ENCODE measurements at regions not wholly inside any gene's neighbourhood (a gene's known extent, or its start where the extent isn't known, plus 50 kb on each side); places are given as distances from the start of the nearest gene placed in this dataset.

DNA sequence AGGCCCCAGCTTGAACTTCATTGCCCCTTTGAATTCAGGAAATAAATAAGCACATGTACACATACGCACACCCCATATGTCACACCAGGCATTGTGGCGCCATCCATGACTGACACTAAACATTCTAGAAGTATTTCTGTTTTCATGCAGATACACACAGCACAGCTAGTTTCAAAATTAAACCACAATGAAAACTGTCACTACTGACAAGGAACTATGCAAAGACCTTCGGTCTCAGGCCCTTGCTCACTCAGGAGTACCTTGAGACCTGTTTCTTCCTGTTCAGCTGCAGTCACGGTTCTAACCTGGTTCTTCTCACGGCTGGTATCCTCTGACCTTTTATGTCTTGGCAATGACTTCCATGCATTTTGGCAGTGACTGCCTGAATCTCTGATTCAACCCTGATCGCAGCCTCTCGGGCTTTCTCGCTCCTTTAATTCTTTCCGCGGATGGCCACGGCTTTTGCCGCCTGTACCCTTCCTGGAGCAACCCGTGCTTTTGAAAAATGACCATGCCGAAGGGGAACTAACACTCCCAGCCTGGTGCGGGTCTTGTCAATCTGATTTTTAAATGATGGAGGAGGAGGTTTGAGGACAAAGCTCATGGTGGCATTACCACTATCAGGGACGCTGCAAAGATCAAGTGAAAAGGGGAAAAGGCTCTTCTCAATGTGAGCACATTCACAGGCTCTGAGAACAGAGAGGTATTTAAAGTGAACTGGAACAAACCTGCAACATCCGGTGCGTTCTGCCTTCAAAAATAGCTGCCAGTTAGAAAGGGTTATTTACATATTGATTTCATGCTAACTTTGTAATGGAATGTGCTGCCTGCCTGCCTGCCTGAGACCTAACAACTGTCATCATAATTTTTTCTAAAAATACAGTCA lies 384.6 kb downstream of the RRAGC start:
- H3K4me3 ChIP-seq (ENCODE audit: low read depth, low read length), result no peak overlapping the region
- no peak overlapping the region for H3K27ac ChIP-seq (ENCODE audit: low read depth, low read length)
- no peaks in the 10 kb centered on the region for H3K79me2 ChIP-seq (ENCODE audit: control insufficient read depth, insufficient read depth, low read length, unreplicated experiment)
- no peak overlapping the region for H2AFZ ChIP-seq (ENCODE audit: low read length, unreplicated experiment)
- no peaks in the 10 kb centered on the region for H3K36me3 ChIP-seq (ENCODE audit: insufficient read depth, low read length)
- H3K4me1 ChIP-seq (ENCODE audit: control insufficient read depth, insufficient read depth, low read length, unreplicated experiment), result no peaks in the 10 kb centered on the region
- H3K27me3 ChIP-seq (ENCODE audit: insufficient read depth, low read length), result peaks cover 32% of the 10 kb centered on the region

DNA sequence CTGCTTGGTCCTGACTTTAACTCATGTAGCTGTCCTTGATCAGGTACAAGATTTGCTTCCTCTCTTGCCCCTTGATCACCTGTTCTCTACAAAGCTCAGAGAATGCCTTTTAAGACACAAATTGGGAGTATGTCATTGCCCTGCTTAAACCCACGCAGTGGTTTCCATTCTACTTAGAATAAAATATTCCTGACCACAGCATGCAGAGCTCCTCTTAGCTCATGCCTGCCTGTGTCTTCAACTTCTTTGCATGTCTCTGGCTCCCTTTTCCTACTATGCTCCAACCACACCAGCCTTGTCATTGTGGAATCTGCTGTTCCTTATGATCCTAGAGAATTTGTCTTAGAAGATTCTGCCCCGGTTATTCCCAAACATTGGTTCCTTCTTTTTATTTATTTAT lies 393.1 kb downstream of the RRAGC start:
- no peaks in the 10 kb centered on the region for H3K79me2 ChIP-seq (ENCODE audit: control insufficient read depth, insufficient read depth, low read length, unreplicated experiment)
- H2AFZ ChIP-seq (ENCODE audit: low read length, unreplicated experiment), result no peak overlapping the region
- H3K4me1 ChIP-seq (ENCODE audit: control insufficient read depth, insufficient read depth, low read length, unreplicated experiment), result no peaks in the 10 kb centered on the region
- no peaks in the 10 kb centered on the region for H3K36me3 ChIP-seq (ENCODE audit: insufficient read depth, low read length)
- no peak overlapping the region for H3K27ac ChIP-seq (ENCODE audit: low read depth, low read length)
- no peak overlapping the region for H3K4me3 ChIP-seq (ENCODE audit: low read depth, low read length)
- no peaks in the 10 kb centered on the region for H3K27me3 ChIP-seq (ENCODE audit: insufficient read depth, low read length)

DNA sequence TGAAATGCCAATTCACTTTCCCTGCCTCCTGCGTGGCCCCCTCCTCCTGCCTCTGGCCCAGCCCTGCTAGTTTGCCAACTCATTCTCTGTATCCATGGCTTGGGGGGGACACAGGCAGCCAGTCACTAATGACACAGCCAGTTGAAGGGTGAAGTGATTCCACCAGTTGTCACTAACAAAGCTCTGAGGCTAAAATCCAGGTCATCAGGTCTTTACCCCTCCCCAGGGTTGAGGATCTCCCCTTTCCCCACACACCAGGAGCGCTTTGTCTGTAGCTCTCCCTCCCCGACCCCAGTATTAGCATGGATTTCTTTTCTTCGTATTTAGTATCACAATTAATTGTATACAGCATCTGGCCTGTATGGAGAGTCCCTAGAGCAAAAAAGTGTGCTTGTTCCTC lies 394.1 kb downstream of the RRAGC start:
- Histone ChIP-seq H3K36me3 (ENCODE audit: insufficient read depth, low read length) (no peaks in the 10 kb centered on the region), H3K4me3 (ENCODE audit: low read depth, low read length) (no peak overlapping the region), H3K79me2 (ENCODE audit: control insufficient read depth, insufficient read depth, low read length, unreplicated experiment) (no peaks in the 10 kb centered on the region), H3K4me1 (ENCODE audit: control insufficient read depth, insufficient read depth, low read length, unreplicated experiment) (no peaks in the 10 kb centered on the region), H2AFZ (ENCODE audit: low read length, unreplicated experiment) (no peak overlapping the region), H3K27ac (ENCODE audit: low read depth, low read length) (no peak overlapping the region), H3K27me3 (ENCODE audit: insufficient read depth, low read length) (no peaks in the 10 kb centered on the region)

DNA sequence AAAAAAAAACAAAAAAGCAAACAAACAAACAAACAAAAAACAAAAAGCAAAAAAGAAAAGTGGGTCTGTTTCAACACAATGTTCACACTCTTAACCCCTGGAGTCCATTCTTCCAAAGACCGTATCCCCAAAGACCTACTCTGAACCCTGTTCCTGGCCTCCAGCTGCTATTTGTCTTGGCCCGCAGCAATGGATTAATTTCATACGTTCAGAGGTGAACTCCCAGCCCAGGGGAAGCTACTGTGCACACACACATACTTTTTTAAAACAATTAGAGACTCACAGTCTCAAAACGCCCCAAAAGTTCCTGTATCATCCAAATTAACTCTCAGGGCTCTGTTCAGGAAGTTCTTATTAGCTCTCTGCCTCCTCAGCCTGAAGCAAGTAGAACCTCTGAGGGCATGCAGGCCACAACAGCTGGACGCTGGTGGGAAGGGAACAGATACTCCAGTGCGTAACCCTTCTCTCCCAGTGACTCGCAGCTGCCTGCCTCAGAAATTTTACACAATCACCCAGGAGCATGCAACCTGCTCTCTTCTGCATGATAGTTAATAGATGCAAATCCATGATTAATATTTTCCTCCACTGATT lies 395.4 kb downstream of the RRAGC start:
- no peak overlapping the region for H3K4me3 ChIP-seq (ENCODE audit: low read depth, low read length)
- H3K79me2 ChIP-seq (ENCODE audit: control insufficient read depth, insufficient read depth, low read length, unreplicated experiment), result no peaks in the 10 kb centered on the region
- no peak overlapping the region for H2AFZ ChIP-seq (ENCODE audit: low read length, unreplicated experiment)
- no peaks in the 10 kb centered on the region for H3K36me3 ChIP-seq (ENCODE audit: insufficient read depth, low read length)
- H3K27me3 ChIP-seq (ENCODE audit: insufficient read depth, low read length), result no peaks in the 10 kb centered on the region
- no peaks in the 10 kb centered on the region for H3K4me1 ChIP-seq (ENCODE audit: control insufficient read depth, insufficient read depth, low read length, unreplicated experiment)
- no peak overlapping the region for H3K27ac ChIP-seq (ENCODE audit: low read depth, low read length)

DNA sequence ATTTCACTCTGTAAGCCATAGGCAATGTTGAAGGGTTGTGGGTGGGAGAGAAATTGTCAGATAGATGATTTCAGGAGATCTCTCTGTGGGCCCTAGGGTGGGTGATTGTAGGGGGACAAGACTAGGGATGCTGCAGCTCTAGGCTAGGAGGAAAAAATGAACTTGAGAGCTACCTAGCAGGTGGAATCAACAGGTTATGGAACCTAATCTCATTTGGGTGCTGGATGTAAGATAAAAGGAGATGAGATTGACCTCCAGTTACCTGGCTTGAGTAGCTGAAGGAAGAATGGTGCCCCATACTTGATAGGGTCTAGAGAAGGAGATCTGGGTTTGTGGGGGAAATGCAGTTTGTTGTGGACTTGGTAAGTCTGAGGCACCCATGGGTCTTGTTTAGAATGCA lies 396.5 kb downstream of the RRAGC start:
- Histone ChIP-seq H3K27ac (ENCODE audit: low read depth, low read length) (no peak overlapping the region), H3K36me3 (ENCODE audit: insufficient read depth, low read length) (no peaks in the 10 kb centered on the region), H3K4me3 (ENCODE audit: low read depth, low read length) (no peak overlapping the region), H3K79me2 (ENCODE audit: control insufficient read depth, insufficient read depth, low read length, unreplicated experiment) (no peaks in the 10 kb centered on the region), H2AFZ (ENCODE audit: low read length, unreplicated experiment) (no peak overlapping the region), H3K27me3 (ENCODE audit: insufficient read depth, low read length) (no peaks in the 10 kb centered on the region), H3K4me1 (ENCODE audit: control insufficient read depth, insufficient read depth, low read length, unreplicated experiment) (no peaks in the 10 kb centered on the region)

DNA sequence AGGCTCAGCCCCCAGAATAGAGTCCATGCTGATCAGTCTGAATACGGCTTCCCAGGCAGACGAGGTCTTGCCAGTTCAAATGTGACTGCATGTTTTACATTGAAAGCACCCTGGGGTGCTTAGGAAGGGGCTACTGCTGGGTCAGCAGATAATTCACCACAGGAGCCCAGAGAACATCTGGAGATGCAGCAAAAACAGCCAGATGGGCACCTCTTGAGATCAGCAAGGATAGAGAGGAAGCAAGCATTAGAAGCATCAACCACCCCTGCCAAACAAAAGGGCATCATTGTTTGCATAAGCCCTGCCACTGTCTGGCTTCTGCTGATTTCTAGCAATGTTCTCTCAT lies 403.1 kb downstream of the RRAGC start:
- H3K27ac ChIP-seq (ENCODE audit: low read depth, low read length), result no peak overlapping the region
- H2AFZ ChIP-seq (ENCODE audit: low read length, unreplicated experiment), result no peak overlapping the region
- no peaks in the 10 kb centered on the region for H3K4me1 ChIP-seq (ENCODE audit: control insufficient read depth, insufficient read depth, low read length, unreplicated experiment)
- no peaks in the 10 kb centered on the region for H3K79me2 ChIP-seq (ENCODE audit: control insufficient read depth, insufficient read depth, low read length, unreplicated experiment)
- H3K27me3 ChIP-seq (ENCODE audit: insufficient read depth, low read length), result no peaks in the 10 kb centered on the region
- no peak overlapping the region for H3K4me3 ChIP-seq (ENCODE audit: low read depth, low read length)
- no peaks in the 10 kb centered on the region for H3K36me3 ChIP-seq (ENCODE audit: insufficient read depth, low read length)

DNA sequence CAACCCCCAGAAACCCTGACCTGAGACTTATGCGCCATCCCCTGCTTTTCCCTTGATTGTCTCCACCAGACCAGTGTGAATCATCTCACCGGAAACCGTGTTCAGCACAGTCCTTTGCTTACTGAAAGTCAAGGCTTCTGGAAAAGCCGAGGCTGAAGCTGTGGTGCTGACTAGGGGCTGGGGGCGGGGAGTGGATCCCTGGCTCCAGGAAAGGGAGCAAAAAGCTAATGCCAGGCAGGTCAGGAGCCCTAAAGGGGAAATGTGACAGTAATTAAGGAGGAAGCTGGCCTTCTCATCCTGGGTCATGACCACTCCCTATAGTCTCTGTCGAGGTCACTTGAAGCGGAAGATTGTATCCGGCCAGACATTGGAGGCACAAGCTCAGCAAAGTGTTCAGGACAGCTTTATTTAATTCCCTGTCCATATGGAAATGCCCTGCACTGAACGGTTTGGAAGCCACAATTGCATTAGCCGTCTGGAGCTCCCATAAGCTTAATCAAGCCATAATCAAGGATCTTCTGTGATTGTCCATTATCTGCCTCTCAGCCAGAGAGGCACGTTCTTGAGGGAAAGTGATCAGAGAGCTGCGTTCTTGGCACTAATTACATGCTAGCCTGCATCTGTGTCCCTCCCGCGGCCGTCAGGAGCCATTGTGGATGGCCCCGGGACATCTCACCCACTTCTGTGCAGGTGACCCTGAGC lies 403.6 kb downstream of the RRAGC start:
- no peak overlapping the region for H2AFZ ChIP-seq (ENCODE audit: low read length, unreplicated experiment)
- H3K79me2 ChIP-seq (ENCODE audit: control insufficient read depth, insufficient read depth, low read length, unreplicated experiment), result no peaks in the 10 kb centered on the region
- H3K36me3 ChIP-seq (ENCODE audit: insufficient read depth, low read length), result no peaks in the 10 kb centered on the region
- no peak overlapping the region for H3K4me3 ChIP-seq (ENCODE audit: low read depth, low read length)
- no peaks in the 10 kb centered on the region for H3K27me3 ChIP-seq (ENCODE audit: insufficient read depth, low read length)
- H3K27ac ChIP-seq (ENCODE audit: low read depth, low read length), result no peak overlapping the region
- no peaks in the 10 kb centered on the region for H3K4me1 ChIP-seq (ENCODE audit: control insufficient read depth, insufficient read depth, low read length, unreplicated experiment)

DNA sequence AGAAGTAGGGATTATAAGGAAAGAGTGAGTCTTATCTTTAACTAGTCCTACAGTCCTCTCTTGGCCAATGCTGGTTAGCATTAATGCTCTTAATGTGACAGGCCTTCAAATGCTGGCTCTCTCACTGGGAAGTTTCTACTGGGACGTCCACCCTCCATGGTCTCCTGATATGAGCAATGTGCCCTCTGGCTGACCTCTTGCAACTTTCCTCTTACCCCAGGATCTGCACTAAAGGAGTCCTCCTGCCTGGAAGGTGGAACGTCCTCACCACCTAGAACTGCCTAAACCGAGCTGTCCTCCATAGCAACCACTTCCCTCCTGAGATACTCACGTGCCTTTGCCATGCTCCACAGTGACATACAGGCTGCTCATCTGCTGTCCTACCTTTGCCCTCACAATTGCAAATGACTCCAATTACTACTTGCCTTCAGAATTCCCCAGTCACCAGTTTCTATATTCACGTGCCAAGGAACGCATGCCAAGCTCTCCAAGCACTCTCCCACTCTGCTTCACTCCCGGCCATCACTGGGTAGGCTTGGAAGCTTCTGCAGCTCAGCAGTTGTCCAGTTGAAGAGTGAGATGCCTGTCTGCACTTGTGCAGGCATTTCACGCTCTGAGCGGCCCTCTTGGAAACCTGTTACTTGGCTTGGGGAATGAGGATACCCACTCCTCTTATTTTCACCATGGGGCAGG lies 404.7 kb downstream of the RRAGC start:
- H3K79me2 ChIP-seq (ENCODE audit: control insufficient read depth, insufficient read depth, low read length, unreplicated experiment), result no peaks in the 10 kb centered on the region
- H2AFZ ChIP-seq (ENCODE audit: low read length, unreplicated experiment), result no peak overlapping the region
- H3K27me3 ChIP-seq (ENCODE audit: insufficient read depth, low read length), result no peaks in the 10 kb centered on the region
- H3K4me1 ChIP-seq (ENCODE audit: control insufficient read depth, insufficient read depth, low read length, unreplicated experiment), result no peaks in the 10 kb centered on the region
- H3K36me3 ChIP-seq (ENCODE audit: insufficient read depth, low read length), result no peaks in the 10 kb centered on the region
- H3K4me3 ChIP-seq (ENCODE audit: low read depth, low read length), result no peak overlapping the region
- H3K27ac ChIP-seq (ENCODE audit: low read depth, low read length), result no peak overlapping the region

DNA sequence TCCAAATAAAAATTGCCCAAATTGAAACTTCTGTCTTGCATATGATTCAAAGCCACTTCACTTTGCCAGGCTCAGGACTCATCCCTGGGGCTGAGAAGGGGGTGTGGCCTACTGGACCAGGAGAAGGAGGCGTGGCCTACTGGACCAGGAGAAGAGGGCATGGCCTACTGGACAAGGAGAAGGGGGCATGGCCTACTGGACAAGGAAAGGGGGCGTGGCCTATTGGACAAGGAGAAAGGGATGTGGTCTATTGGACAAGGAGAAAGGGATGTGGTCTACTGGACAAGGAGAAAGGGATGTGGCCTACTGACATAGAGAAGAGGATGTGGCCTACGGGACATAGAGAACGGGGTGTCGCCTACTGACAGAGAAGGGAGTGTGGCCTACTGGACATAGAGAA lies 405.3 kb downstream of the RRAGC start:
- Histone ChIP-seq H3K4me3 (ENCODE audit: low read depth, low read length) (no peak overlapping the region), H3K4me1 (ENCODE audit: control insufficient read depth, insufficient read depth, low read length, unreplicated experiment) (no peaks in the 10 kb centered on the region), H3K27ac (ENCODE audit: low read depth, low read length) (no peak overlapping the region), H3K79me2 (ENCODE audit: control insufficient read depth, insufficient read depth, low read length, unreplicated experiment) (no peaks in the 10 kb centered on the region), H2AFZ (ENCODE audit: low read length, unreplicated experiment) (no peak overlapping the region), H3K36me3 (ENCODE audit: insufficient read depth, low read length) (no peaks in the 10 kb centered on the region), H3K27me3 (ENCODE audit: insufficient read depth, low read length) (no peaks in the 10 kb centered on the region)

DNA sequence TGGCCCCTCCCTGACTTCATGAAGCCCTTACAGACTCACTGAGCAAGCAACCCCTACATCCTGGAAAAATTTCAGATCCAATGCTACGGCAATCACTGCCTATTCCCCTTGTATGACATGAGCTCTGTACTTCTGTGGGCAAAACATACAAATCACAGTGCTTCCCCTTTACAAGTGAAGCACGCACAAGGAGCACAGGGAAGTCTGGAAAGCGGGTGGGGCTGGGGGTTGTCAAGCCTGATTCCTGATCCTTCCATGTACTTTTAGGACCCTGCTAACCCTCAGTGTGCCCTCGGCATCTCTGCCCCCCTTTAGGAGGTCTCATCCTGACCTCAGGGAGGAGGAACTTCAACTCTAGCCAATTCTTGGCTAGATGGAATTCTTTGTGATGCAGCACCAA lies 405.7 kb upstream of the POU3F1 start:
- Histone ChIP-seq H3K79me2 (ENCODE audit: control insufficient read depth, insufficient read depth, low read length, unreplicated experiment) (no peaks in the 10 kb centered on the region), H2AFZ (ENCODE audit: low read length, unreplicated experiment) (no peak overlapping the region), H3K4me1 (ENCODE audit: control insufficient read depth, insufficient read depth, low read length, unreplicated experiment) (no peaks in the 10 kb centered on the region), H3K27me3 (ENCODE audit: insufficient read depth, low read length) (no peaks in the 10 kb centered on the region), H3K27ac (ENCODE audit: low read depth, low read length) (no peak overlapping the region), H3K4me3 (ENCODE audit: low read depth, low read length) (no peak overlapping the region), H3K36me3 (ENCODE audit: insufficient read depth, low read length) (no peaks in the 10 kb centered on the region)
